Large intestine (tissue), 3 donors: ENCODE measurements at regions not wholly inside any gene's neighbourhood (a gene's known extent, or its start where the extent isn't known, plus 50 kb on each side); places are given as distances from the start of the nearest gene placed in this dataset.

Experiments
- DNase-seq, 2 donors: peaks; one replicate each; pipeline versions ENCODE4 v3.0.0 to v3.0.0-alpha.2; 2013
- H3K27ac ChIP-seq: one replicate; pipeline ENCODE4 v1.5.1; 2013; ENCODE audit warnings: low read length
- H3K27me3 ChIP-seq: 2 replicates; pipeline ENCODE4 v1.6.1; 2013; ENCODE audit warnings: low read length; ENCODE audit not compliant: control insufficient read depth, insufficient read depth
- H3K36me3 ChIP-seq: 2 replicates; pipeline ENCODE4 v1.6.1; 2013; ENCODE audit warnings: low read length; ENCODE audit not compliant: control insufficient read depth, insufficient read depth
- H3K4me1 ChIP-seq: one replicate; pipeline ENCODE4 v1.6.1; 2013; ENCODE audit warnings: low read length; ENCODE audit not compliant: control insufficient read depth, insufficient read depth
- H3K4me3 ChIP-seq: one replicate; pipeline ENCODE4 v1.5.1; 2013; ENCODE audit warnings: low read length
- H3K9me3 ChIP-seq: one replicate; pipeline ENCODE4 v1.6.1; 2013; ENCODE audit warnings: mild to moderate bottlenecking, low read depth, low read length, moderate library complexity; ENCODE audit not compliant: control insufficient read depth
- WGBS: methylation state at CpG from one replicate; pipeline ENCODE4 v1.1.5; 2013; ENCODE audit warnings: low lambda C conversion rate; ENCODE audit not compliant: insufficient coverage; 5-methylcytosine and 5-hydroxymethylcytosine counted together

- Histone ChIP-seq H3K27me3 (peaks cover 27% of the 10 kb centered on the region), H3K4me3 (no peak overlapping the region), H3K4me1 (no peaks in the 10 kb centered on the region), H3K9me3 (peaks cover 4% of the 10 kb centered on the region), H3K27ac (no peak overlapping the region), H3K36me3 (no peaks in the 10 kb centered on the region)
- DNase-seq: no peak
- 30% methylated on average over 2 of the region's 58 CpGs for WGBS
Measured at GRCh38 chr7:35454575-35455385, 200.9 kb upstream of the TBX20 start.

- Histone ChIP-seq H3K36me3 (no peaks in the 10 kb centered on the region), H3K27ac (no peak overlapping the region), H3K4me3 (no peak overlapping the region), H3K9me3 (peaks cover 4% of the 10 kb centered on the region), H3K4me1 (no peaks in the 10 kb centered on the region), H3K27me3 (peaks cover 23% of the 10 kb centered on the region)
- WGBS: no CpG with 5 or more reads among the region's 3 CpGs
- no peak for DNase-seq
Measured at GRCh38 chr7:35450456-35451214, 196.7 kb upstream of the TBX20 start.

DNA sequence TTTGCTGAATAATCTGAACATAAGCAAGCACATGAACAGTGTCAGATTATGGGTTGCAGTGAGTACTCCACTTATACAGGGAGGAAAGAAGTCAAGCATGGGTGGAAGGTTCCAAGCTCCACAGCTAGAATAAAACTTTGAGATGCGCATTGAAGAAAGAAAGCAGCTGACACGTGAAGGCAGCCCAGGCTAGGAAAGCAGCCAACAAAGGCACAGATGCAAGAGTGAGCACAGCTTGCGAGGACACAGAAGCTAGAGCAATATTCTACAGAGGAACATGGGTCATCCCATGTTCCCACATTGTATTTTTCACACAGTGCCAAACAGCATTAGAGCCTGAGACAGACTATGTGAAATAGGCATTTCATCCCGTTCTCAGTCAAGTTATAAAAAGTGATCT, 194.6 kb upstream of the TBX20 start:
- no peaks in the 10 kb centered on the region for H3K4me1 ChIP-seq
- 96% methylated on average over 2 of the region's 4 CpGs for WGBS
- H3K4me3 ChIP-seq: no peak overlapping the region
- no peaks in the 10 kb centered on the region for H3K9me3 ChIP-seq
- H3K36me3 ChIP-seq: no peaks in the 10 kb centered on the region
- no peak overlapping the region for H3K27ac ChIP-seq
- peaks cover 3% of the 10 kb centered on the region for H3K27me3 ChIP-seq
- no peak for DNase-seq

GRCh38 chr7:35446091-35446490, 192.2 kb upstream of the TBX20 start:
- no peak for DNase-seq

GRCh38 chr7:35437619-35438275, 183.8 kb upstream of the TBX20 start:
- Histone ChIP-seq H3K9me3 (no peaks in the 10 kb centered on the region), H3K4me1 (no peaks in the 10 kb centered on the region), H3K4me3 (no peak overlapping the region), H3K27me3 (no peaks in the 10 kb centered on the region), H3K36me3 (no peaks in the 10 kb centered on the region), H3K27ac (no peak overlapping the region)
- no peak for DNase-seq
- no CpG with 5 or more reads among the region's 2 CpGs for WGBS

More at GRCh38 chr7:35446091-35446490, 192.2 kb upstream of the TBX20 start:
- Histone ChIP-seq H3K27me3 (no peaks in the 10 kb centered on the region), H3K27ac (no peak overlapping the region), H3K9me3 (no peaks in the 10 kb centered on the region), H3K36me3 (no peaks in the 10 kb centered on the region), H3K4me3 (no peak overlapping the region), H3K4me1 (no peaks in the 10 kb centered on the region)
- WGBS: no CpG with 5 or more reads among the region's 6 CpGs

GRCh38 chr7:35436452-35436851, 182.6 kb upstream of the TBX20 start:
- no CpG with 5 or more reads among the region's 5 CpGs for WGBS
- DNase-seq: no peak

GRCh38 chr7:35430547-35431153, 176.8 kb upstream of the TBX20 start:
- no peak overlapping the region for H3K27ac ChIP-seq
- no peaks in the 10 kb centered on the region for H3K4me1 ChIP-seq
- DNase-seq: no peak
- no peak overlapping the region for H3K4me3 ChIP-seq
- H3K9me3 ChIP-seq: no peaks in the 10 kb centered on the region
- H3K36me3 ChIP-seq: no peaks in the 10 kb centered on the region
- WGBS: no CpG with 5 or more reads among the region's 7 CpGs
- H3K27me3 ChIP-seq: peaks cover 5% of the 10 kb centered on the region

More at GRCh38 chr7:35436452-35436851, 182.6 kb upstream of the TBX20 start:
- Histone ChIP-seq H3K27me3 (no peaks in the 10 kb centered on the region), H3K4me3 (no peak overlapping the region), H3K9me3 (no peaks in the 10 kb centered on the region), H3K4me1 (no peaks in the 10 kb centered on the region), H3K27ac (no peak overlapping the region), H3K36me3 (no peaks in the 10 kb centered on the region)

GRCh38 chr7:35424869-35425495, 171.1 kb upstream of the TBX20 start:
- DNase-seq: peak in 1 of 2 donors; percentile 12
- Histone ChIP-seq H3K4me1 (no peaks in the 10 kb centered on the region), H3K27me3 (peaks cover 5% of the 10 kb centered on the region), H3K36me3 (no peaks in the 10 kb centered on the region), H3K4me3 (no peak overlapping the region), H3K27ac (no peak overlapping the region), H3K9me3 (no peaks in the 10 kb centered on the region)
- 20% methylated on average over 1 of the region's 4 CpGs for WGBS

DNA sequence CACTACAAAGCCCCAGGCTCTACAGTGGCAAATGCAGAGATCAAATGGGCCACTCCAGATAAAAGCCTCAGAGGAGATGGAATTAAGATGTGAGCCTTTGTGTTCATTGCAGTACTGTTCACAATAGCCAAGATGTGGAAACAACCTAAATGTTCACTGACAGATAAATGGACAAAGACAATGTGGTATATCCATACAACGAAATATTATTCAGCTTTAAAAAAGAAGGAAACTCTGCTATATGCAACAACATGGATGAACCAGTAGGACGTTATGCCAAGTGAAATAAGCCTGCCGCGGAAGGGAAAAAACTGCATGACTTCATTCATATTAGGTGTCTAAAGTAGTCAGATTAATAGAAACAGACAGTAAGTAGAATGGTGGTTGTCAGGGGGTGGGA, 170.5 kb upstream of the TBX20 start:
- DNase-seq: no peak
- peaks cover 5% of the 10 kb centered on the region for H3K27me3 ChIP-seq
- H3K27ac ChIP-seq: no peak overlapping the region
- H3K9me3 ChIP-seq: no peaks in the 10 kb centered on the region
- no peak overlapping the region for H3K4me3 ChIP-seq
- H3K36me3 ChIP-seq: no peaks in the 10 kb centered on the region
- 100% methylated on average over 1 of the region's 4 CpGs for WGBS
- H3K4me1 ChIP-seq: no peaks in the 10 kb centered on the region

DNA sequence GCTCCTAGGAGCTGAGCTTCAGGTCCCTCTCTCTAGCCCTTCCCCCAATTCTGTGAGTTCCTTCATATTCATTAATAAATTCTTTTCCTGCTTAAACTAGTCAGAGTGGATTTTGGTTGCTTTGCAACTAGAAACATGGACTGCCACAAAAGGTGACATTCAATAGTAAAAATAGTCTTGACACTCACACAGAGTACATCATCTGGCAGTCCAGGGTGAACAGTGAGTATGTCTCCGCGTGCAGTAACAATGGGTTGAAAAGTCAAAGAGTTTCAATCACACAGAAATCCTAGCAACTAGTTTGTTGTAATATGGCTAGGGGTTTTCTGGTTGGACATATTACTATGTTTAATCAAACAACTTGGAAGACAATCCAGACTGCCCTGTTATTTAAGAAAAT, 168.8 kb upstream of the TBX20 start:
- Histone ChIP-seq H3K27me3 (peaks cover 5% of the 10 kb centered on the region), H3K9me3 (no peaks in the 10 kb centered on the region), H3K4me3 (no peak overlapping the region), H3K4me1 (no peaks in the 10 kb centered on the region), H3K27ac (no peak overlapping the region), H3K36me3 (no peaks in the 10 kb centered on the region)
- no CpG with 5 or more reads among the region's 2 CpGs for WGBS
- no peak for DNase-seq
